NAMALWA (cell line): ENCODE measurements at regions not wholly inside any gene's neighbourhood (a gene's known extent, or its start where the extent isn't known, plus 50 kb on each side); places are given as distances from the start of the nearest gene placed in this dataset.

Experiments used
- DNase-seq: peaks from one replicate; pipeline ENCODE4 v3.0.0-alpha.2; 2015; ENCODE audit warnings: low spot score

- no peak for DNase-seq
Measured at GRCh38 chr5:84602371-84602771, 217.7 kb upstream of the EDIL3 start.

DNA sequence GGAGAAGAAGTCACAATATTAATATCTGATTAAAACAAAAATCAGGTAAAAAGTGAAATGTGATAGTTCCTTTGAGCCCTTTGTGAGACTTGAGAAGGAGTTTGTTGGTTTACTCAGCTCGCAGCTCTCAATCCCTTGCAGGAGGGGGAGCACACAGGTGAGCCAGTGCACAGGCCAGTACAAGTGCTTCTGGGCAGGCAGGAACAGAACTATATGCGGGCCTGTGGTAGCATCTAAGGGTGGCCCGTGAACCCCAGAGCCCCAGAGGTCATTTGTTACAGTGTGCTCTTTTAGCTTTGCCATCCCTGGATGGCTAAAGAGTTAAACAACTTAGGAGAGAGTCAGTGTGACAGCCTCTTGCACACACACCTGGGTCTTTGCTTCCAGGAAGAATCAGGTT is 215.3 kb upstream of the EDIL3 start:
- no peak for DNase-seq

- DNase-seq: no peak
Measured at GRCh38 chr5:84597904-84598303, 213.2 kb upstream of the EDIL3 start.

DNA sequence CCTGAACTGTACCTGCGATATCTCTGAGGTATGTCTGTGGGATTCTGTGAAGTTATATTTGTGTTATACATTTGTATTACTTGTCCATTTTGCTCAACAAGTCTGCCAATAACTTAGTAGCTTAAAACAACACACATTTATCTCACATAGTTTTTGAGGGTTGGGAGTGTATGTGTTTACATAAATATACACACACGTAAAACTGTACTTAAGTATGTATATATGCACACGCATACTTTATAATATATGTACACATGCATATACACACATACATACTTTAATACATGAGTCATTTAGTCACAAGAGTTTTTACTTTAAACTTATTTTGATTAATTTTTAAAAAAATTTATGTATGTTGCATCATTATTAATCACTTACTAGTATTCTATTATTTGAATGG is 205.9 kb upstream of the EDIL3 start:
- no peak for DNase-seq

- no peak for DNase-seq
Measured at GRCh38 chr5:84589926-84590325, 205.2 kb upstream of the EDIL3 start.

DNA sequence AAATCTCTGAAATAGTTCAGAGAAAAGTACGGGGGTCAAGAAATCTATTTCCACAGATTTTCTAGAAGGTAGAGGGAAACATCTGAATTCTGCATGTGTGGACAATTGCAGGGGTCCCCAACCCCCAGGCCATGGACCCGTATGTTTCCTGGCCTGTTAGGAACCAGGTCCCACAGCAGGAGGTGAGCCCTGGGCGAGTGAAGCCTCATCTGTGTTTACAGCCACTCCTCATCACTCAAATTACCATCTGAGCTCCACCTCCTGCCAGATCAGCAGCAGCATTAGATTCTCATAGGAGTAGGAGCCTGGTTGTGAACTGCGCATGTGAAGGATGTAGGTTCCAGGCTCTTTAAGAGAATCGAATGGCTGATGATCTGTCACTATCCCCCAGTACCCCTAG is 200.5 kb upstream of the EDIL3 start:
- DNase-seq: no peak

- DNase-seq: no peak
Measured at GRCh38 chr5:84578226-84578625, 193.5 kb upstream of the EDIL3 start.

- no peak for DNase-seq
Measured at GRCh38 chr5:84573017-84573712, 188.5 kb upstream of the EDIL3 start.

- DNase-seq: no peak
Measured at GRCh38 chr5:84569307-84569706, 184.6 kb upstream of the EDIL3 start.

DNA sequence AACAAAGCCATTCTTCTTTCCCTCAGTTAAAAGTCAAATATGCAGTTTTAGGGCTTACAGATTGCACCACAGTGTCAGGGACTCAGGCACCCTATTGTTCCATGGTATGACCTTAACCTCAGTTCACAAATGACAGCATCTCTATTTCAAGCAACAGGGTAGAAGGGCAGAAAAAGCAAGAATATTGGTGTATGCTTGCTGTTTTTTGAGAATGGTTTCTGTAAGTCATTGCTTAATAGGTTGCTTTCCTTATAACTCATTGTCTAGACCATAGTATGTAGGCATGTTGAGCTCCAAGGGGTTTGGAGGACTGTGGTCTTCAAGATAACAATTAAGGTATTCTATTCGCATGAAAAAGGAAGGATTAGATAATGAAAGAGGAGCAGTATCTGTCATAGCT is 183.5 kb upstream of the EDIL3 start:
- DNase-seq: no peak

DNA sequence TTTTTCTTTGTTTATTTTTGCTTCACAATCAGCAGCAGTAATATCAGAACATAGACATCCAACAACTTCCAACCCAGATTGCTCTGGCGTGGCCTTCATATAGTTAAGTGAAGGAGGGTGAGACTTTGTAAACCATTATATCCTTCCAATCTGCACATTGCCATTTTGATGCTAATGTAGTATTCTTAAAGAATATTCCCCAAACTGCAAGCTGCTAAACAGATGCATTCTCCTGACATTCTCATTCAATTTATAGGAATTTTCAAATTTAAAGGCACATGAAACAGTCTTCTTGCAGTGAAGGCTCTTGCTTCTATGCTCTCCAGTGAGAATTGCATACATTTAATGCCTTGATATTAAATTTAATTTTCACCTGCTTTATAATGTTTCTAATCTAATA is 181.2 kb upstream of the EDIL3 start:
- DNase-seq: no peak

DNA sequence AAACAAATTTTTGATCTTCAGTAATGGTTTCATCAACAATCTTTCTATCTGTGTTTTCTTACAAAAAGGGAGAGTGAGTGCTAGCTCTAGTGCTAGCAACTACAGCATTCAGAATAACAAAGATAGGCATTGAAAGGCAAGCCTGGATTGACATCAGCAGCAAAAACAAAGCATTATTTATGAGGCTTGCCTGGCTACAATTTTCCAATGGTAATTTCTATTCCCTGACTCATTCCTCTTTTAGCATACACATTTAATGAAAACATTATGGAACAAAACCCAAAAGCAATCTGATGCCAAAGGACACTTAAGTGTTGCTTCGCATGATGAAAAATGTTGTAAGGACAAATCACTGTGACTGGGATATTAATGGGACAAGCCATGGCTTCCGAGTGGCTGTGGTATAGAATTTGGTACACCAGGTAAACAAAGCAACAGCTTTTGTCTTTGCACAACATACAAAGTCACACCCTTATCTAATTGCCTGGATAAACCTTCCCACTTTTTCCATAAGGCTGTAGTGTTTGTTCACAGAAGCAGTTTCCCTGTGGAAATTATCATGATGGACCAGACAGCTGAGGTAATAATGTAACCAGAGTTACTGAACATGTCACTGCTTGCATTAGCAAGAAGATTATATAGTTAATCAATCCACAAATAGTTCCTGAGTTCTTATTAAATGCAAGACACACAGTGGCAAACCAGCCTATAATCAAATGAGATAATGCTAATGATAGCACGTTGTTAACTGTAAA is 179.8 kb upstream of the EDIL3 start:
- no peak for DNase-seq

DNA sequence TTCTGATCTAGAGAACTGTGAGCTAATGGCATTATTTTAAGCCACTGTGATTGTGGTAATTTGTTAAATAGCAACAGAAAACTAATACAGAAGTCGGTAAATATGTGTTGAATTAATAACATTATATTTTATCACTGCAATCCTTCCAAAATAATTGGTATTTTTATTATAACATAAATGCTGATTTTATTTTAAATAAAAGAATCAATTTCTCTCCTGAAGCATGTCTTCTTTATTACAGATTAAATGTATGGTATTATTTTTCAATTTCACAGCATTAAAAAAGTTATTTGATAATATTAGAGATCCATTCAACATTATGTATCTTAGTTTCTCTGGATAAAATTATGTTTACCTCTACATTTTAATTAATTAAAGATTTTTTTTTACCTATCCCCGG is 165.5 kb upstream of the EDIL3 start:
- DNase-seq: no peak

GRCh38 chr5:84549054-84549453 is 164.4 kb upstream of the EDIL3 start:
- no peak for DNase-seq

GRCh38 chr5:84546686-84547085 is 162.0 kb upstream of the EDIL3 start:
- DNase-seq: no peak

DNA sequence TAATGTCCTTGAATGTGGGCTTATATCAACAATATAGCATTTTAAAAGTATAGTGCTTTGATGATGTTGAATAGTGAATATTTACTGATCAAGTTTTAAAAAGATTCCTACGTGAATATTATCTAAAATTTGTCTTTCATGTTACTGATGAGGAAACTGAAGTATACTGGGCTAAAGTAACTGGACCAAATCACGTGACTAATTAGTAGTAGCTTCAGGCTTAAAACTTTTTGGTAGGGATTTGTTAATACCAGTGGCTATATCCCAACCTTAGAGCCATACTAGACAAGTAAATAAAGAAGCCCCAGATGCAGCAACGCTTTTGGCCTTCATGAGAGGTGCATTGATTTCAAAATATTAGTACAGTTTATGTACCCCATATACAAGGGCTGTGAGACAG is 152.1 kb upstream of the EDIL3 start:
- no peak for DNase-seq

DNA sequence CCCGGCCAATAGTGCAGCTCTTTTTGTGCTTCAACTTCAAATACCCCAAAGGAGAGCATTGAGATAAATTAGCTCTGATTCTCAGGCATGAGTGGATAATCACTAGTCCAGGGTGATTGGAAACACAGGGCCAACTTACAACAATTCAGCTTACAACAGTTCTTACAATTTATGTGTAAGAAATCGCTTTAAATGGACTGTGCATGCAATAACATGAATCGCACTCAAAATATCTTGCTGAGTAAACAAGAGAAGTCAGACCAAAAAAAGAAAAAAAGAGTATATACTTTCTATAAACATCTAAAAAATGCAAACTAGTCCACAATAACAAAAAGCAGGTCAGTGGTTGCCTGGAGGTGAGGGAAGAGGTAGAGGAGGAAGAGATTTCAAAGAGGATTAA is 150.6 kb upstream of the EDIL3 start:
- DNase-seq: no peak

GRCh38 chr5:84524491-84524890 is 139.8 kb upstream of the EDIL3 start:
- no peak for DNase-seq

DNA sequence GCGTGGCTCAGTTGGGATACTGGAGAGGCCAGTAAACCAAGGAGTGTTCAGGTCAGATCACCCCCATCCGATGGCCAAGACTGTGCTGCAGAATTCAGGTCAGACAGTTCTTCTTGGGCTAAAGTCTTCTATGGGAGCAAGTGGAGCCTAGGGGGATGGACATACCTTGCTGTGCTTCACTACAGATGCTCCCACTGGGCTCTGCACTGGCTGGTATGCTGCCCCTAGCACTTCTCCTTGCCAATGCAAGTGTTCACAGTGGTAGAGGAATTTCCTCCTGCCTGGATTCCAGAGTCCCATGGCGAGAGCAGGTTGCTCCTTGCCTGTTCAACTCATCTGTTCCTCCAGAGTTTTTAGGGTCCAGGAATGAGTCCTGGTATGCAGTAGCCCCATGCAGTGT is 134.2 kb upstream of the EDIL3 start:
- DNase-seq: no peak

- no peak for DNase-seq
Measured at GRCh38 chr5:84518370-84518769, 133.7 kb upstream of the EDIL3 start.

- DNase-seq: no peak
Measured at GRCh38 chr5:84506625-84507024, 121.9 kb upstream of the EDIL3 start.

GRCh38 chr5:84494453-84494852 is 109.8 kb upstream of the EDIL3 start:
- no peak for DNase-seq

DNA sequence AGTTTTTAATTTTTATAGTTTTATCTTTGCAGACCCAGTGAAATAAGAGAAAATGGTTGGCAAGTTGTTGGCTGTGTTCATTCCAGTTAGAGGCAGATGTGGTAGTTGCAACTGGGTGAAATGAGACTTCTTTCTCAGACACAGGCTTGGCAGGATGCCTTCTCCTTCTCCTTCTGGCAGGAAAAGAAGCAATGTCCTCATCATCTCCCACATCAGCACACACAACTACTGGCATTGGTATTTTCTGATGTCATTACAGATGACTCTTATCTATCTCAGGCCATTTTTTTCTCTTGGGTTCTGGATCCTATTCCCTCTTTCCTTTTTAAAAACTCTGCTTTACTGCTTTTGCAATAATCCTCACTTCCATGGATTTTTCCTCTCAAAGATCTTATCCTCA is 103.3 kb upstream of the EDIL3 start:
- no peak for DNase-seq
